HEK293 (cell line): ENCODE measurements at regions not wholly inside any gene's neighbourhood (a gene's known extent, or its start where the extent isn't known, plus 50 kb on each side); places are given as distances from the start of the nearest gene placed in this dataset.

Experiments
- CTCF ChIP-seq: fragments of 450-650 bp; formaldehyde crosslinking; IDR thresholded peaks from 2 replicates; pipeline ENCODE4 v1.5.1; 2016; ENCODE audit warnings: missing biosample characterization, missing genetic modification characterization
- KLF10 ChIP-seq: fragments of 450-650 bp; IDR thresholded peaks from 2 replicates; pipeline ENCODE4 v1.5.1; 2018; ENCODE audit warnings: missing biosample characterization, mild to moderate bottlenecking, missing genetic modification characterization
- MYNN ChIP-seq: fragments of 450-650 bp; formaldehyde crosslinking; IDR thresholded peaks from 2 replicates; pipeline ENCODE4 v1.5.1; 2016; ENCODE audit warnings: missing biosample characterization, missing genetic modification characterization, borderline replicate concordance
- SALL2 ChIP-seq: fragments of 450-650 bp; formaldehyde crosslinking; IDR thresholded peaks from 2 replicates; pipeline ENCODE4 v1.5.0; 2017; ENCODE audit warnings: missing biosample characterization, mild to moderate bottlenecking, missing genetic modification characterization, borderline replicate concordance
- SP2 ChIP-seq: fragments of 450-650 bp; formaldehyde crosslinking; IDR thresholded peaks from 2 replicates; pipeline ENCODE4 v1.5.1; 2016; ENCODE audit warnings: missing biosample characterization, missing genetic modification characterization
- SP3 ChIP-seq: fragments of 450-650 bp; formaldehyde crosslinking; IDR thresholded peaks from 2 replicates; pipeline ENCODE4 v1.5.1; 2016; ENCODE audit warnings: missing biosample characterization, missing genetic modification characterization
- TCF7L2 ChIP-seq: IDR thresholded peaks from 2 replicates; pipeline ENCODE4 v1.6.1; 2011; ENCODE audit warnings: low read depth, mild to moderate bottlenecking, inconsistent platforms, low read length, moderate library complexity, borderline replicate concordance
- ZNF138 ChIP-seq: fragments of 450-650 bp; formaldehyde crosslinking; IDR thresholded peaks from 2 replicates; pipeline ENCODE4 v1.5.1; 2016; ENCODE audit warnings: missing biosample characterization, missing genetic modification characterization, borderline replicate concordance
- ZNF23 ChIP-seq: fragments of 450-650 bp; formaldehyde crosslinking; IDR thresholded peaks from 2 replicates; pipeline ENCODE4 v1.5.1; 2016; ENCODE audit warnings: missing biosample characterization, missing genetic modification characterization, borderline replicate concordance
- ZNF560 ChIP-seq: fragments of 450-650 bp; formaldehyde crosslinking; IDR thresholded peaks from 2 replicates; pipeline ENCODE4 v1.5.1; 2017; ENCODE audit warnings: missing biosample characterization, missing genetic modification characterization, borderline replicate concordance
- ZSCAN5A ChIP-seq: fragments of 450-650 bp; formaldehyde crosslinking; IDR thresholded peaks from 2 replicates; pipeline ENCODE4 v1.5.1; 2016; ENCODE audit warnings: missing biosample characterization, missing genetic modification characterization
- TF ChIP-seq, protein P1 (sequence below): fragments of 450-650 bp; formaldehyde crosslinking; IDR thresholded peaks from 2 replicates; pipeline ENCODE4 v1.5.1; 2016; ENCODE audit warnings: missing biosample characterization, missing genetic modification characterization, low read depth

DNA sequence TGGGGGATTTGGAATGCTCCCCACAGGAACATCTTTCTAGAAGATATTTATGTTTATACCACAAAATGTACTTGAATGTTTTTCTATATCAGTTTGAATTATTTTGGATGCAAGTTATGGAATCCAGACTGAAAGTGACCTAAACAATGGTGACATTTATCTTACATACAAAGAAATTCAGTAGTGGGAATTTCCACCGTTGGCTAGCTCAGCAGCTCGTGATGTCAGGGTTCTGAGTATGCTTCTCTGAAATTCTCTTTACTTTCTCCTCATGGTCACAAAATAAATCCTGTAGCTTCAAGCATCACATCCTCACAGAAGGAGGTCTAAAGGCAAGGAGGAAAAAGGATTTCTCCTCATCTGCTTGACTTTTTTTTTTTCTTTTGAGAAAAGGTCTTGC, 105.3 kb downstream of the AKAIN1 start:
- TF ChIP-seq MYNN (no peak), SP3 (tag by site-specific recombination) (no peak), ZNF560 (tag by site-specific recombination) (no peak), SP2 (tag by site-specific recombination) (no peak), CTCF (tag by site-specific recombination) (no peak), SALL2 (tag by site-specific recombination) (no peak), ZNF138 (tag by site-specific recombination) (no peak), ZSCAN5A (tag by site-specific recombination) (no peak), TCF7L2 (no peak), KLF10 (tag by site-specific recombination) (no peak), ZNF23 (tag by site-specific recombination) (no peak)
- TF ChIP-seq, protein P1, sequence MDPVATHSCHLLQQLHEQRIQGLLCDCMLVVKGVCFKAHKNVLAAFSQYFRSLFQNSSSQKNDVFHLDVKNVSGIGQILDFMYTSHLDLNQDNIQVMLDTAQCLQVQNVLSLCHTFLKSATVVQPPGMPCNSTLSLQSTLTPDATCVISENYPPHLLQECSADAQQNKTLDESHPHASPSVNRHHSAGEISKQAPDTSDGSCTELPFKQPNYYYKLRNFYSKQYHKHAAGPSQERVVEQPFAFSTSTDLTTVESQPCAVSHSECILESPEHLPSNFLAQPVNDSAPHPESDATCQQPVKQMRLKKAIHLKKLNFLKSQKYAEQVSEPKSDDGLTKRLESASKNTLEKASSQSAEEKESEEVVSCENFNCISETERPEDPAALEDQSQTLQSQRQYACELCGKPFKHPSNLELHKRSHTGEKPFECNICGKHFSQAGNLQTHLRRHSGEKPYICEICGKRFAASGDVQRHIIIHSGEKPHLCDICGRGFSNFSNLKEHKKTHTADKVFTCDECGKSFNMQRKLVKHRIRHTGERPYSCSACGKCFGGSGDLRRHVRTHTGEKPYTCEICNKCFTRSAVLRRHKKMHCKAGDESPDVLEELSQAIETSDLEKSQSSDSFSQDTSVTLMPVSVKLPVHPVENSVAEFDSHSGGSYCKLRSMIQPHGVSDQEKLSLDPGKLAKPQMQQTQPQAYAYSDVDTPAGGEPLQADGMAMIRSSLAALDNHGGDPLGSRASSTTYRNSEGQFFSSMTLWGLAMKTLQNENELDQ (tag by site-specific recombination): no peak
